Ovary (tissue), 3 donors: ENCODE measurements at regions not wholly inside any gene's neighbourhood (a gene's known extent, or its start where the extent isn't known, plus 50 kb on each side); places are given as distances from the start of the nearest gene placed in this dataset.

Source experiments
- CTCF ChIP-seq, 3 donors: fragments of 450-650 bp in 2 of 3; fragments of 200-600 bp in 1 of 3; IDR thresholded peaks; one replicate each; pipeline versions ENCODE4 v1.5.1 to v1.8.0; 2016 to 2022; ENCODE audit warnings: antibody characterized with exemption in 3 of 3, mild to moderate bottlenecking in 1 of 3
- EP300 ChIP-seq: sonication (generic); formaldehyde crosslinking; IDR thresholded peaks from one replicate; pipeline ENCODE4 v1.6.1; 2017; ENCODE audit warnings: antibody characterized with exemption
- POLR2A ChIP-seq: fragments of 450-650 bp; IDR thresholded peaks from one replicate; pipeline ENCODE4 v1.6.1; 2017; ENCODE audit warnings: antibody characterized with exemption, mild to moderate bottlenecking, moderate library complexity
- donor health status: DM: no; HTN: no; CAD: no.

- TF ChIP-seq POLR2A (no peak), CTCF (IDR thresholded peaks at IDR 0.05) (no peak), EP300 (no peak)
Measured at GRCh38 chr3:180142472-180142871, 105.7 kb upstream of the PEX5L start.
